Panc1 (cell line): ENCODE measurements at regions not wholly inside any gene's neighbourhood (a gene's known extent, or its start where the extent isn't known, plus 50 kb on each side); places are given as distances from the start of the nearest gene placed in this dataset.

Experiments used
- ATAC-seq: fragments of 200-7000 bp; cut with Tn5 transposase; 2 replicates; pipeline ENCODE4 v1.9.1; 2020; ENCODE audit warnings: mild to moderate bottlenecking, moderate library complexity
- BruUV-seq: library from RNA; stranded (reverse); fragments of 400-500 nt; replicated peaks from 2 replicates; lab custom pipeline; 2021; lab: Mats Ljungman, UMichigan
- CTCF ChIA-PET: fragments of 300-600 bp; sonication (Branson Sonifier 250); formaldehyde crosslinking; loops from one replicate; lab custom pipeline; 2022; ENCODE audit warnings: antibody characterized with exemption; lab: Charles Lee
- POLR2A ChIA-PET: fragments of 300-600 bp; sonication (Branson Sonifier 250); formaldehyde crosslinking; loops from one replicate; lab custom pipeline; 2022; ENCODE audit warnings: antibody characterized with exemption; lab: Charles Lee
- DNase-seq: peaks from one replicate; pipeline ENCODE4 v3.0.0-alpha.2; 2010; ENCODE audit warnings: low read depth, low spot score
- H3K27ac ChIP-seq: 2 replicates; pipeline ENCODE4 v1.5.1; 2011; ENCODE audit warnings: mild to moderate bottlenecking, low read length, inconsistent platforms
- H3K27me3 ChIP-seq: fragments of 200-500 bp; sonication (Bioruptor generic); 2 replicates; pipeline ENCODE4 v1.6.0; 2014; ENCODE audit warnings: low read length, inconsistent platforms; ENCODE audit not compliant: control insufficient read depth, insufficient read depth
- H3K36me3 ChIP-seq: fragments of 200-500 bp; sonication (Bioruptor generic); 2 replicates; pipeline ENCODE4 v1.5.1; 2014; ENCODE audit warnings: inconsistent platforms, mild to moderate bottlenecking, low read length, moderate library complexity; ENCODE audit not compliant: control insufficient read depth, insufficient read depth
- H3K4me1 ChIP-seq: 2 replicates; pipeline ENCODE4 v1.5.1; 2011; ENCODE audit warnings: inconsistent platforms, mild to moderate bottlenecking, low read length, moderate library complexity; ENCODE audit not compliant: control insufficient read depth, insufficient read depth
- H3K4me3 ChIP-seq, 2 experiments: 2 replicates each; pipeline ENCODE4 v1.5.1; 2011 to 2012; ENCODE audit warnings: low read depth in 2 of 2, low read length in 2 of 2, mild to moderate bottlenecking in 2 of 2, inconsistent platforms in 1 of 2, moderate library complexity in 1 of 2
- H3K9me3 ChIP-seq: fragments of 200-500 bp; sonication (Bioruptor generic); 2 replicates; pipeline ENCODE4 v1.5.1; 2014; ENCODE audit warnings: low read depth, mild to moderate bottlenecking, inconsistent platforms, low read length, moderate library complexity; ENCODE audit not compliant: control insufficient read depth, insufficient read depth
- CTCF ChIP-seq: fragments of 450-650 bp; IDR thresholded peaks from 2 replicates; pipeline ENCODE4 v1.5.1; 2017; ENCODE audit warnings: mild to moderate bottlenecking
- POLR2AphosphoS5 ChIP-seq: IDR thresholded peaks from 2 replicates; pipeline ENCODE4 v1.6.1; 2012; ENCODE audit warnings: mild to moderate bottlenecking, low read depth, low read length, moderate library complexity
- SIN3A ChIP-seq: IDR thresholded peaks from 2 replicates; pipeline ENCODE4 v1.6.1; 2012; ENCODE audit warnings: low read depth, mild to moderate bottlenecking, low read length, moderate library complexity, borderline replicate concordance; ENCODE audit not compliant: insufficient read depth
- TCF7L2 ChIP-seq: IDR thresholded peaks from 2 replicates; pipeline ENCODE4 v1.6.1; 2011; ENCODE audit warnings: mild to moderate bottlenecking, low read depth, low read length, inconsistent platforms
- in situ Hi-C: cut with HindIII; loops from 2 replicates; pipeline ENCODE4 v1.10.0; 2016; ENCODE audit warnings: low sequenced_read_pairs, low pct_unique_long_range_greater_than_20kb
- intact Hi-C: fragments of 100-400 bp; cut with micrococcal nuclease; formaldehyde crosslinking; loops from one replicate; pipeline ENCODE4 v1.10.0; 2022; ENCODE audit not compliant: unreplicated experiment
- TF ChIP-seq, protein P1 (sequence below), 2 experiments: IDR thresholded peaks; 2 replicates each; pipeline ENCODE4 v1.6.1; 2011 to 2012; ENCODE audit warnings: low read depth in 2 of 2, control low read depth in 1 of 2, low read length in 1 of 2, mild to moderate bottlenecking in 1 of 2, moderate library complexity in 1 of 2; ENCODE audit not compliant: insufficient read depth in 1 of 2

DNA sequence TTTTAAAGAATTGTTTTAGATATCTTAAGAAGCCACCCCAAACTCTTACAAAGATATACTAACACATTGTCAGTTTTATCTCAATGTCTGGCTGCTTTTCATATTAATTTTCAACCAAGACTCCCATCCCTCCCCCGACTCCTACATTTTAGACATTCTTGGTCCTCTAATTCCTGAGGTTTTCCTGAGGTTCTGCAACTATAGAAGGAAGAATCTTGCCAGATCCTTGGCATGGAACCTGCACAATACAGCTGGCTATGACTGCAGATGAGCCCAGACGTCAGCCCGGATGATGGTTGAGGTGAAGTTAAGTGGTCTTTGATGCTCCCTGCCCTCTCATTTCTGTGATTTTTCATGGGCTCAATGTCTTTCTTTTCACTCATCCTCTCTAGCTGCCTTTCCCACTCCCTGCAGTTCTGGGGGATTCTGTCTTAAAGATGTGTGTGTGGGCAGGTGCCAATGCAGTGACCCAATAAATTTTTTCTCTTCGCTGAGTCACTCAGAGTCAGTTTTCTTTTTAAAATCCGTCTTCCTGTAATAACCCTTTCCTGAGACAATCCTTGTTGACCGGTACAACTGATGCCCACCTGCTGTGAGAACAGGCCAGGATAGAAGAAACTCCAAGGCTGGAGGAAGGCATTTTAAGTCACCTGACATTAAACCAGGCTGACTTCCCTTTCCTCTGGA lies 237.8 kb upstream of the GAS1 start:
- Histone ChIP-seq H3K27ac (no peak overlapping the region), H3K36me3 (no peaks in the 10 kb centered on the region), H3K9me3 (no peaks in the 10 kb centered on the region), H3K4me3 (no peak overlapping the region), H3K27me3 (no peaks in the 10 kb centered on the region), H3K4me1 (no peaks in the 10 kb centered on the region)
- no peak for TF ChIP-seq CTCF
- TF ChIP-seq TCF7L2 = no peak
- TF ChIP-seq POLR2AphosphoS5 = no peak
- TF ChIP-seq SIN3A = no peak
- TF ChIP-seq, protein P1, sequence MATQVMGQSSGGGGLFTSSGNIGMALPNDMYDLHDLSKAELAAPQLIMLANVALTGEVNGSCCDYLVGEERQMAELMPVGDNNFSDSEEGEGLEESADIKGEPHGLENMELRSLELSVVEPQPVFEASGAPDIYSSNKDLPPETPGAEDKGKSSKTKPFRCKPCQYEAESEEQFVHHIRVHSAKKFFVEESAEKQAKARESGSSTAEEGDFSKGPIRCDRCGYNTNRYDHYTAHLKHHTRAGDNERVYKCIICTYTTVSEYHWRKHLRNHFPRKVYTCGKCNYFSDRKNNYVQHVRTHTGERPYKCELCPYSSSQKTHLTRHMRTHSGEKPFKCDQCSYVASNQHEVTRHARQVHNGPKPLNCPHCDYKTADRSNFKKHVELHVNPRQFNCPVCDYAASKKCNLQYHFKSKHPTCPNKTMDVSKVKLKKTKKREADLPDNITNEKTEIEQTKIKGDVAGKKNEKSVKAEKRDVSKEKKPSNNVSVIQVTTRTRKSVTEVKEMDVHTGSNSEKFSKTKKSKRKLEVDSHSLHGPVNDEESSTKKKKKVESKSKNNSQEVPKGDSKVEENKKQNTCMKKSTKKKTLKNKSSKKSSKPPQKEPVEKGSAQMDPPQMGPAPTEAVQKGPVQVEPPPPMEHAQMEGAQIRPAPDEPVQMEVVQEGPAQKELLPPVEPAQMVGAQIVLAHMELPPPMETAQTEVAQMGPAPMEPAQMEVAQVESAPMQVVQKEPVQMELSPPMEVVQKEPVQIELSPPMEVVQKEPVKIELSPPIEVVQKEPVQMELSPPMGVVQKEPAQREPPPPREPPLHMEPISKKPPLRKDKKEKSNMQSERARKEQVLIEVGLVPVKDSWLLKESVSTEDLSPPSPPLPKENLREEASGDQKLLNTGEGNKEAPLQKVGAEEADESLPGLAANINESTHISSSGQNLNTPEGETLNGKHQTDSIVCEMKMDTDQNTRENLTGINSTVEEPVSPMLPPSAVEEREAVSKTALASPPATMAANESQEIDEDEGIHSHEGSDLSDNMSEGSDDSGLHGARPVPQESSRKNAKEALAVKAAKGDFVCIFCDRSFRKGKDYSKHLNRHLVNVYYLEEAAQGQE (IDR thresholded peaks at IDR 0.05; ENCODE audit: insufficient read depth in 1 of 2, low read depth in 2 of 2, low read length in 1 of 2) = no peak
- CTCF ChIA-PET = no interaction called here
- no peak for DNase-seq
- no TSS peak for BruUV-seq
- in situ Hi-C loops (no loop called here), intact Hi-C loops (no loop called here)
- ATAC-seq = no peak
- POLR2A ChIA-PET = no interaction called here

- Histone ChIP-seq H3K9me3 (no peaks in the 10 kb centered on the region), H3K4me1 (no peaks in the 10 kb centered on the region), H3K27me3 (no peaks in the 10 kb centered on the region), H3K4me3 (no peak overlapping the region), H3K36me3 (no peaks in the 10 kb centered on the region), H3K27ac (no peak overlapping the region)
- no peak for TF ChIP-seq POLR2AphosphoS5
- no peak for TF ChIP-seq SIN3A
- no peak for TF ChIP-seq TCF7L2
- no peak for TF ChIP-seq CTCF
- no TSS peak for BruUV-seq
- DNase-seq = no peak
- ATAC-seq = no peak
- ChIA-PET POLR2A (no interaction called here), CTCF (no interaction called here)
- in situ Hi-C loops = no loop called here
- intact Hi-C loops = no loop called here
These were observed 240.3 kb upstream of the GAS1 start for GRCh38 chr9:87187656-87188055.
